ENCODE measurements at regions not wholly inside any gene's neighbourhood (a gene's known extent, or its start where the extent isn't known, plus 50 kb on each side); places are given as distances from the start of the nearest gene placed in this dataset.

DNA sequence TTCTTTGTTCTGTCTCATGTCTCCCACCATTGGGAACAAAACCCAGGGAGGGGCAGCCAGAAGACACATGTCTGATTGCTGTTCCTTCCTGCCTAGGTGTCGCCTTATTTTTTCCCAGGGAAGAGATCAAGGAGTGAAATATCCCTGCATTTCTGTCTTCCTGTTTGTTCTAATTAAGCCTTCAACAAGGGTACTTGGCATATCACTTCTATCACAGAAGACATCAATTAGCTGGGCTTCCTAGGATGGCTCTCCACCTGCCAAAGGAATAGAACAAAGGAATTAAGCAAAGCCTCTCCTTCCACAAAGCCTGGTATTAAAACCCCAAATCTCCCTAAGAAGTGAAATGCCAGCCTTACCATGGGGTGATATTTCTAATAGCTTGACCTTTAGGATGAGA is 299.5 kb upstream of the CD180 start:
- no peaks in the 10 kb centered on the region for H3K27me3 ChIP-seq (ENCODE audit: insufficient read depth, poor library complexity, severe bottlenecking)
- H3K36me3 ChIP-seq (ENCODE audit: low read depth): no peaks in the 10 kb centered on the region
- H3K27ac ChIP-seq (ENCODE audit: poor library complexity, severe bottlenecking): no peak overlapping the region
- DNase-seq (ENCODE audit: low spot score): no peak
- TF ChIP-seq, protein P1, sequence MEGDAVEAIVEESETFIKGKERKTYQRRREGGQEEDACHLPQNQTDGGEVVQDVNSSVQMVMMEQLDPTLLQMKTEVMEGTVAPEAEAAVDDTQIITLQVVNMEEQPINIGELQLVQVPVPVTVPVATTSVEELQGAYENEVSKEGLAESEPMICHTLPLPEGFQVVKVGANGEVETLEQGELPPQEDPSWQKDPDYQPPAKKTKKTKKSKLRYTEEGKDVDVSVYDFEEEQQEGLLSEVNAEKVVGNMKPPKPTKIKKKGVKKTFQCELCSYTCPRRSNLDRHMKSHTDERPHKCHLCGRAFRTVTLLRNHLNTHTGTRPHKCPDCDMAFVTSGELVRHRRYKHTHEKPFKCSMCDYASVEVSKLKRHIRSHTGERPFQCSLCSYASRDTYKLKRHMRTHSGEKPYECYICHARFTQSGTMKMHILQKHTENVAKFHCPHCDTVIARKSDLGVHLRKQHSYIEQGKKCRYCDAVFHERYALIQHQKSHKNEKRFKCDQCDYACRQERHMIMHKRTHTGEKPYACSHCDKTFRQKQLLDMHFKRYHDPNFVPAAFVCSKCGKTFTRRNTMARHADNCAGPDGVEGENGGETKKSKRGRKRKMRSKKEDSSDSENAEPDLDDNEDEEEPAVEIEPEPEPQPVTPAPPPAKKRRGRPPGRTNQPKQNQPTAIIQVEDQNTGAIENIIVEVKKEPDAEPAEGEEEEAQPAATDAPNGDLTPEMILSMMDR (IDR thresholded peaks at IDR 0.05; ENCODE audit: poor library complexity, severe bottlenecking): no peak
- no peaks in the 10 kb centered on the region for H3K9me3 ChIP-seq (ENCODE audit: severe bottlenecking)
- no peaks in the 10 kb centered on the region for H3K4me1 ChIP-seq (ENCODE audit: insufficient read depth, poor library complexity, severe bottlenecking)
- H3K4me3 ChIP-seq (ENCODE audit: severe bottlenecking): no peak overlapping the region
- no peak for ATAC-seq (ENCODE audit: low read depth)

DNA sequence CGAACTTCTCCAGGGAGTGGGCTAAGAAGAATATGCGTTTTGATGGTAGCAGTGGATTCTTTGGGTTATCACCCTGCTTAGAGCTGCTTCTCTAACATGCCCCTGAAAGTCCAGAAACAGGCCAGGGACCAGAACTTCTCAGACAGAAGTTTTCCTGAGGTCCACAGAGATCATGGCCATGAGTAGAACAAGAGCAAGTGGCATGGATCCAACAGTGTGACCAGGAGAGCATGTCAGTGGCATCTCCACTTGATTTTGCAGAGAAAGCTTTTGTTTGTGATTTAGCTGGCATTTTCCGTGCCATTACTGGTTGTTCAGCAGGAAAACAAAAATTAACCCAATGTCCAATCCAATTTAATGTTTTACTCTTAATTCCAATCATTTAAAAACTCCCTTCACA is 298.5 kb upstream of the CD180 start:
- no peak for DNase-seq (ENCODE audit: low spot score)
- no peaks in the 10 kb centered on the region for H3K27me3 ChIP-seq (ENCODE audit: insufficient read depth, poor library complexity, severe bottlenecking)
- TF ChIP-seq, protein P1 (IDR thresholded peaks at IDR 0.05; ENCODE audit: poor library complexity, severe bottlenecking): no peak
- H3K4me1 ChIP-seq (ENCODE audit: insufficient read depth, poor library complexity, severe bottlenecking): no peaks in the 10 kb centered on the region
- no peaks in the 10 kb centered on the region for H3K36me3 ChIP-seq (ENCODE audit: low read depth)
- H3K9me3 ChIP-seq (ENCODE audit: severe bottlenecking): no peaks in the 10 kb centered on the region
- no peak overlapping the region for H3K27ac ChIP-seq (ENCODE audit: poor library complexity, severe bottlenecking)
- no peak overlapping the region for H3K4me3 ChIP-seq (ENCODE audit: severe bottlenecking)
- ATAC-seq (ENCODE audit: low read depth): no peak

DNA sequence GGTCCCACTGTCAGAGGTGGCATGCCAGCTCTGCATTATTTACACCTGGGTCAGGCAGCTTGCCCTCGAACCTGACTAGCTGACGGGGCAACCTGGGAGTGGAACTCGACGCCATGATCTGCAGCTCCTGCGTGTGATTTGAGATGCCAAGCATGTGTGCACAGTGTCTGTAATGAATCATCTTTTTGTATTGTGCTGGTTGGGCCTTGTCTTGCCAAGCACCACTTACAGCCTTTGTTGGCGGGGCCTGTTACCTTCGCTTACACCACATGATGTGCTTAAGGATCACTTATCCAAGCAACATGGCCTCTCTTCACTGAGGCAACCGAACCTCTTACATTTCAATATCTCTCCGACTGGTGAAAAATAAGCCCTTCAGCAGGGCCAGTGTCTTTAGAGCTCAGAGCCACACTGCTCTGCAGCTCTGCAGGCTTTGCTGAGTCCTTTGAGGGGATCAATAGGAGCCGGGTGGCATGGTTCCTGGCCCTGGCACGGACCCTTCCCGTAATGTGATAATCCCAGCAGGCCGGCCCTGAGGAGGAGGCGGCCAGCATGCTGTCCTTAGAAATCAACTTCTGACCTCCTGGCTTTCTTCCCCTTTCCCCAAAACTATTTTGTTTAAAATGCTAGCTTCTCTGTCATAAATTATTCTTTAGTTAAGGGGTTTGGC is 297.7 kb upstream of the CD180 start:
- Histone ChIP-seq H3K36me3 (ENCODE audit: low read depth) (no peaks in the 10 kb centered on the region), H3K27me3 (ENCODE audit: insufficient read depth, poor library complexity, severe bottlenecking) (no peaks in the 10 kb centered on the region), H3K4me3 (ENCODE audit: severe bottlenecking) (no peak overlapping the region), H3K27ac (ENCODE audit: poor library complexity, severe bottlenecking) (no peak overlapping the region), H3K9me3 (ENCODE audit: severe bottlenecking) (no peaks in the 10 kb centered on the region), H3K4me1 (ENCODE audit: insufficient read depth, poor library complexity, severe bottlenecking) (no peaks in the 10 kb centered on the region)
- no peak for ATAC-seq (ENCODE audit: low read depth)
- DNase-seq (ENCODE audit: low spot score): no peak
- TF ChIP-seq, protein P1 (IDR thresholded peaks at IDR 0.05; ENCODE audit: poor library complexity, severe bottlenecking): no peak

DNA sequence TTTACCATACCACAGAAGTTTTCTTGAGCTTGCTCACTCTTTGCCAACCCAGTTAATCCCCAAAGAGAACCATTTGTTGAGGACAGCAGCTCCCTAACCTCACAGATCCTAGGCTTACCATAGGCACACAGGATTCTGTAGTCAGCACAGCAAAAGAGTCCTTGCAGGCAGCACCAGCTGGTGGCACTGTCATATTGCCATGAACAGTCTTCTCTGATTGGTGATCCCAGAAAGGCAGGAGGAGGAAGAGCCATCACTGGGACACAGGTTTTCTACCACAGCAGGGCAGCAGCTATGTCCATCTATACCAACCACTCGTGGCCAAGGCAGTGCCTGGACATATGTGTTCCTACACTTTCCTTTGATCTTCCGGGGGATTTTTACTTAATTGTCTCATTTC is 297.1 kb upstream of the CD180 start:
- ATAC-seq (ENCODE audit: low read depth) (0 out of 3 replicates have a peak, but pooled peaks have one; percentile 31), DNase-seq (ENCODE audit: low spot score) (no peak)
- Histone ChIP-seq H3K36me3 (ENCODE audit: low read depth) (no peaks in the 10 kb centered on the region), H3K4me3 (ENCODE audit: severe bottlenecking) (no peak overlapping the region), H3K27me3 (ENCODE audit: insufficient read depth, poor library complexity, severe bottlenecking) (no peaks in the 10 kb centered on the region), H3K9me3 (ENCODE audit: severe bottlenecking) (no peaks in the 10 kb centered on the region), H3K4me1 (ENCODE audit: insufficient read depth, poor library complexity, severe bottlenecking) (no peaks in the 10 kb centered on the region), H3K27ac (ENCODE audit: poor library complexity, severe bottlenecking) (no peak overlapping the region)
- TF ChIP-seq, protein P1 (IDR thresholded peaks at IDR 0.05; ENCODE audit: poor library complexity, severe bottlenecking): no peak

DNA sequence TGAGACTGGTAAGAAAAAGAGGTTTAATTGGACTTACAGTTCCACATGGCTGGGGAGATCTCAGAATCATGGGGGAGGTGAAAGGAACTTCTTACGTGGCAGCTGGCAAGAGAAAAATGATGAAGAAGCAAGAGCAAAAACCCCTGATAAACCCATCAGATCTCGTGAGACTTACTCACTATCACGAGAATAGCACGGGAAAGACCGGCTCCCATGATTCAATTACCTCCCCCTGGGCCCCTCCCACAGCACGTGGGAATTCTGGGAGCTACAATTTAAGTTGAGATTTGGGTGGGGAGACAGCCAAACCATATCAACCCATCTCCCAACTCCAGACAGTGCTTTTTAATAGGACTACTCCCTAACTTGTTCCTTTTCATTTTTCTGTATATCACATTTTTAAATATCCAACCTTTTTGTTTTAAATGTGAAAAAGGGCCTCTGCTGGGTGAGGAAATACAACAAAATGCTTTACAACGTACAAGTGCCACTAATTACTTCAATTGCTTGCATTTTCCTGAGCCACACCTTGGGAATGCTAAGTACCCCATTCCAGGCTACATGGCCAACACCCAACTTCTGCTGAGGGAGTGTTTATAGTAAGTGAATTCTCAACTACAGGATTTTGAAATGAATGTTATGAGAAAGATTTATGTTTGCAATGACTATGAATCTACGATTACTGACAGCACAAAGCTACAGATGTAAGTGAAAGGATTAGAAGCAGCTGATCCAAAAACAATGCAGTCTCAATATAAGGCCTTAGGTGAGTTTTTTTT is 294.1 kb upstream of the CD180 start:
- Histone ChIP-seq H3K27me3 (ENCODE audit: insufficient read depth, poor library complexity, severe bottlenecking) (no peaks in the 10 kb centered on the region), H3K36me3 (ENCODE audit: low read depth) (no peaks in the 10 kb centered on the region), H3K4me3 (ENCODE audit: severe bottlenecking) (no peak overlapping the region), H3K9me3 (ENCODE audit: severe bottlenecking) (no peaks in the 10 kb centered on the region), H3K27ac (ENCODE audit: poor library complexity, severe bottlenecking) (no peak overlapping the region), H3K4me1 (ENCODE audit: insufficient read depth, poor library complexity, severe bottlenecking) (no peaks in the 10 kb centered on the region)
- ATAC-seq (ENCODE audit: low read depth): no peak
- DNase-seq (ENCODE audit: low spot score): no peak
- TF ChIP-seq, protein P1 (IDR thresholded peaks at IDR 0.05; ENCODE audit: poor library complexity, severe bottlenecking): no peak

Data from RWPE2 (cell line).